GM21717 (cell line): ENCODE measurements at regions not wholly inside any gene's neighbourhood (a gene's known extent, or its start where the extent isn't known, plus 50 kb on each side); places are given as distances from the start of the nearest gene placed in this dataset.

Experiments
- ATAC-seq: cut with Tn5 transposase; IDR thresholded peaks from one replicate; pipeline ENCODE4 v1.9.1; 2021; ENCODE audit warnings: mild to moderate bottlenecking, moderate library complexity; ENCODE audit not compliant: unreplicated experiment

GRCh38 chr15:47337106-47337505 lies 380.2 kb upstream of the SEMA6D start:
- ATAC-seq = no peak

GRCh38 chr15:47337836-47338235 lies 379.5 kb upstream of the SEMA6D start:
- no peak for ATAC-seq

- no peak for ATAC-seq
Observed at GRCh38 chr15:47338771-47339170, 378.5 kb upstream of the SEMA6D start.

GRCh38 chr15:47339800-47340570 lies 377.3 kb upstream of the SEMA6D start:
- ATAC-seq = no peak

- ATAC-seq = no peak
Observed at GRCh38 chr15:47340571-47340920, 376.8 kb upstream of the SEMA6D start.

- no peak for ATAC-seq
Observed at GRCh38 chr15:47349179-47349578, 368.1 kb upstream of the SEMA6D start.

GRCh38 chr15:47351501-47351900 lies 365.8 kb upstream of the SEMA6D start:
- ATAC-seq = no peak

GRCh38 chr15:47352217-47352616 lies 365.1 kb upstream of the SEMA6D start:
- no peak for ATAC-seq

GRCh38 chr15:47355759-47356158 lies 361.5 kb upstream of the SEMA6D start:
- ATAC-seq = no peak

GRCh38 chr15:47356297-47356696 lies 361.0 kb upstream of the SEMA6D start:
- no peak for ATAC-seq

- ATAC-seq = no peak
Observed at GRCh38 chr15:47358876-47359275, 358.4 kb upstream of the SEMA6D start.

GRCh38 chr15:47360305-47360704 lies 357.0 kb upstream of the SEMA6D start:
- ATAC-seq = no peak

- no peak for ATAC-seq
Observed at GRCh38 chr15:47362118-47362905, 355.0 kb upstream of the SEMA6D start.

GRCh38 chr15:47363653-47364052 lies 353.7 kb upstream of the SEMA6D start:
- ATAC-seq = no peak

- ATAC-seq = no peak
Observed at GRCh38 chr15:47364230-47365141, 352.8 kb upstream of the SEMA6D start.

- ATAC-seq = no peak
Observed at GRCh38 chr15:47366884-47367283, 350.4 kb upstream of the SEMA6D start.

GRCh38 chr15:47367726-47368390 lies 349.4 kb upstream of the SEMA6D start:
- no peak for ATAC-seq

- no peak for ATAC-seq
Observed at GRCh38 chr15:47371939-47372338, 345.4 kb upstream of the SEMA6D start.

GRCh38 chr15:47374222-47374621 lies 343.1 kb upstream of the SEMA6D start:
- no peak for ATAC-seq

GRCh38 chr15:47376190-47376589 lies 341.1 kb upstream of the SEMA6D start:
- no peak for ATAC-seq

GRCh38 chr15:47377465-47377864 lies 339.8 kb upstream of the SEMA6D start:
- no peak for ATAC-seq
